Common myeloid progenitor, CD34-positive (primary cell): ENCODE measurements at regions not wholly inside any gene's neighbourhood (a gene's known extent, or its start where the extent isn't known, plus 50 kb on each side); places are given as distances from the start of the nearest gene placed in this dataset.

Source experiments
- CTCF ChIA-PET: fragments of 350-600 bp; sonication (Branson Sonifier 250); formaldehyde crosslinking; loops from one replicate; lab custom pipeline; 2021; ENCODE audit warnings: antibody characterized with exemption; lab: Charles Lee
- POLR2A ChIA-PET: fragments of 350-600 bp; sonication (Branson Sonifier 250); formaldehyde crosslinking; loops from one replicate; lab custom pipeline; 2021; ENCODE audit warnings: antibody characterized with exemption; lab: Charles Lee
- DNase-seq, 3 donors: peaks; one replicate each; pipeline versions ENCODE4 v3.0.0 to v3.0.0-alpha.2; 2013
- H3K27ac ChIP-seq, 2 experiments: 1 replicate in 1 of 2; 2 replicates in 1 of 2; pipeline ENCODE4 v1.7.0; 2013; ENCODE audit warnings: inconsistent platforms in 2 of 2, low read length in 2 of 2, mild to moderate bottlenecking in 2 of 2, low read depth in 1 of 2, moderate library complexity in 1 of 2; ENCODE audit not compliant: severe bottlenecking in 2 of 2, insufficient read depth in 1 of 2, poor library complexity in 1 of 2
- H3K27me3 ChIP-seq, 5 experiments: replicated peaks in 2 of 5; 1 replicate in 3 of 5; 2 replicates in 2 of 5; pipeline versions ENCODE4 v1.6.1 to v1.7.0; 2013; ENCODE audit warnings: low read length in 4 of 5, mild to moderate bottlenecking in 2 of 5, moderate library complexity in 2 of 5, inconsistent platforms in 1 of 5; ENCODE audit not compliant: insufficient read depth in 5 of 5, control insufficient read depth in 4 of 5
- H3K36me3 ChIP-seq, 4 experiments: 1 replicate in 2 of 4; 2 replicates in 2 of 4; pipeline versions ENCODE4 v1.6.1 to v1.7.0; 2013; ENCODE audit warnings: low read length in 3 of 4, control low read depth in 1 of 4, mild to moderate bottlenecking in 1 of 4; ENCODE audit not compliant: control insufficient read depth in 4 of 4, insufficient read depth in 4 of 4
- H3K4me1 ChIP-seq, 4 experiments: 1 replicate in 3 of 4; 2 replicates in 1 of 4; pipeline versions ENCODE4 v1.6.1 to v1.7.1; 2013; ENCODE audit warnings: low read length in 3 of 4, mild to moderate bottlenecking in 3 of 4, control low read depth in 1 of 4, inconsistent platforms in 1 of 4, moderate library complexity in 1 of 4; ENCODE audit not compliant: control insufficient read depth in 4 of 4, insufficient read depth in 4 of 4; ENCODE audit errors: control extremely low read depth in 1 of 4
- H3K4me3 ChIP-seq, 7 experiments: 1 replicate in 4 of 7; 2 replicates in 3 of 7; pipeline versions ENCODE4 v1.5.1 to v1.7.0; 2013; ENCODE audit warnings: mild to moderate bottlenecking in 7 of 7, low read length in 6 of 7, moderate library complexity in 6 of 7, inconsistent platforms in 2 of 7, low read depth in 2 of 7, control low read depth in 1 of 7; ENCODE audit not compliant: insufficient read depth in 4 of 7, control insufficient read depth in 1 of 7; ENCODE audit errors: extremely low read depth in 1 of 7
- H3K9me3 ChIP-seq, 5 experiments: 1 replicate in 4 of 5; 2 replicates in 1 of 5; pipeline versions ENCODE4 v1.6.1 to v1.7.1; 2013; ENCODE audit warnings: low read length in 4 of 5, mild to moderate bottlenecking in 2 of 5, inconsistent platforms in 1 of 5, low read depth in 1 of 5, moderate library complexity in 1 of 5; ENCODE audit not compliant: control insufficient read depth in 4 of 5, insufficient read depth in 2 of 5; ENCODE audit errors: control extremely low read depth in 1 of 5
- WGBS: methylation state at CpG from one replicate; pipeline ENCODE4 v1.1.5; 2013; ENCODE audit not compliant: insufficient coverage; 5-methylcytosine and 5-hydroxymethylcytosine counted together

GRCh38 chr12:92027701-92028440 is 117.8 kb downstream of the BTG1 start:
- Histone ChIP-seq H3K4me1 (peaks cover 0 to 10% (median 9%) of the 10 kb centered on the region in 4 experiments), H3K9me3 (no peaks in the 10 kb centered on the region), H3K36me3 (no peaks in the 10 kb centered on the region), H3K27me3 (no peaks in the 10 kb centered on the region), H3K27ac (no peak overlapping the region), H3K4me3 (no peak overlapping the region)
- ChIA-PET POLR2A (no interaction called here), CTCF (no interaction called here)
- no peak for DNase-seq
- WGBS: 100% methylated on average over 2 of the region's 4 CpGs

- WGBS: 100% methylated on average over 1 of the region's 2 CpGs
These were observed 118.4 kb downstream of the BTG1 start for GRCh38 chr12:92027243-92027642.

GRCh38 chr12:92025462-92026207 is 120.0 kb downstream of the BTG1 start:
- H3K36me3 ChIP-seq: no peaks in the 10 kb centered on the region
- ChIA-PET POLR2A (no interaction called here), CTCF (no interaction called here)
- peaks cover 0 to 8% (median 7%) of the 10 kb centered on the region in 4 experiments for H3K4me1 ChIP-seq
- H3K27ac ChIP-seq: no peak overlapping the region
- WGBS: 100% methylated on average over 3 of the region's 4 CpGs
- no peaks in the 10 kb centered on the region for H3K9me3 ChIP-seq
- H3K4me3 ChIP-seq: no peak overlapping the region
- DNase-seq: no peak
- H3K27me3 ChIP-seq: no peaks in the 10 kb centered on the region

More at GRCh38 chr12:92027243-92027642, 118.4 kb downstream of the BTG1 start:
- Histone ChIP-seq H3K36me3 (no peaks in the 10 kb centered on the region), H3K27ac (no peak overlapping the region), H3K9me3 (no peaks in the 10 kb centered on the region), H3K27me3 (no peaks in the 10 kb centered on the region), H3K4me1 (peaks cover 0 to 10% (median 9%) of the 10 kb centered on the region in 4 experiments), H3K4me3 (no peak overlapping the region)
- no peak for DNase-seq
- CTCF ChIA-PET: no interaction called here
- POLR2A ChIA-PET: no interaction called here

GRCh38 chr12:92022093-92022492 is 123.6 kb downstream of the BTG1 start:
- POLR2A ChIA-PET: no interaction called here
- Histone ChIP-seq H3K36me3 (no peaks in the 10 kb centered on the region), H3K27me3 (no peaks in the 10 kb centered on the region), H3K4me1 (no peaks in the 10 kb centered on the region), H3K4me3 (no peak overlapping the region), H3K27ac (no peak overlapping the region), H3K9me3 (no peaks in the 10 kb centered on the region)
- CTCF ChIA-PET: interaction anchor here (1.1 to 1.5 kb wide), 3 partner anchors 13 to 67 kb away, joined by 3 to 5 read pairs (median 3); no protein-coding TSS in a partner anchor
- no CpG with 5 or more reads among the region's 1 CpG for WGBS
- no peak for DNase-seq

- CTCF ChIA-PET: interaction anchor here (1.1 kb wide), 1 partner anchor 67 kb away, joined by 5 read pairs; no protein-coding TSS in a partner anchor
- Histone ChIP-seq H3K4me3 (no peak overlapping the region), H3K9me3 (no peaks in the 10 kb centered on the region), H3K27me3 (no peaks in the 10 kb centered on the region), H3K4me1 (no peaks in the 10 kb centered on the region), H3K36me3 (no peaks in the 10 kb centered on the region), H3K27ac (no peak overlapping the region)
- POLR2A ChIA-PET: no interaction called here
- no peak for DNase-seq
- WGBS: no CpG with 5 or more reads among the region's 1 CpG
These were observed 124.0 kb downstream of the BTG1 start for GRCh38 chr12:92021666-92022035.

GRCh38 chr12:92020983-92021665 is 124.5 kb downstream of the BTG1 start:
- H3K4me3 ChIP-seq: no peak overlapping the region
- no peaks in the 10 kb centered on the region for H3K4me1 ChIP-seq
- no peak overlapping the region for H3K27ac ChIP-seq
- no CpG with 5 or more reads among the region's 6 CpGs for WGBS
- ChIA-PET CTCF (no interaction called here), POLR2A (no interaction called here)
- H3K9me3 ChIP-seq: no peaks in the 10 kb centered on the region
- DNase-seq: no peak
- no peaks in the 10 kb centered on the region for H3K36me3 ChIP-seq
- H3K27me3 ChIP-seq: no peaks in the 10 kb centered on the region
